Adrenal gland (tissue), 5 donors: ENCODE measurements at regions not wholly inside any gene's neighbourhood (a gene's known extent, or its start where the extent isn't known, plus 50 kb on each side); places are given as distances from the start of the nearest gene placed in this dataset.

Experiments used
- CTCF ChIP-seq, 6 experiments: fragments of 450-650 bp in 4 of 6; fragments of 200-600 bp in 2 of 6; sonication (generic) in 1 of 6; IDR thresholded peaks; 1 replicate in 5 of 6; 2 replicates in 1 of 6; pipeline versions ENCODE4 v1.5.1 to v1.8.0; 2016 to 2021; ENCODE audit warnings: antibody characterized with exemption in 6 of 6, mild to moderate bottlenecking in 2 of 6, moderate library complexity in 1 of 6
- POLR2A ChIP-seq, 2 donors: fragments of 450-650 bp; IDR thresholded peaks; one replicate each; pipeline ENCODE4 v1.6.1; 2017; ENCODE audit warnings: antibody characterized with exemption in 2 of 2, mild to moderate bottlenecking in 2 of 2, moderate library complexity in 1 of 2
- donor health status: DM: no; HTN: no; CAD: no.

GRCh38 chr1:87904651-87905050 is 576.0 kb downstream of the LMO4 start:
- no peak for TF ChIP-seq CTCF (IDR thresholded peaks at IDR 0.05)
- no peak for TF ChIP-seq POLR2A (IDR thresholded peaks at IDR 0.05)
